ENCODE measurements at regions not wholly inside any gene's neighbourhood (a gene's known extent, or its start where the extent isn't known, plus 50 kb on each side); places are given as distances from the start of the nearest gene placed in this dataset.

- WGBS, 4 donors: 84 to 91% (median 87%) methylated on average over 6 of the region's 6 CpGs
- no peaks in the 10 kb centered on the region for H3K4me1 ChIP-seq
- H3K9me3 ChIP-seq: peaks cover 0 to 24% (median 0%) of the 10 kb centered on the region in 12 donors
- no peak for TF ChIP-seq POLR2A (IDR thresholded peaks at IDR 0.05)
- TF ChIP-seq, protein P1, sequence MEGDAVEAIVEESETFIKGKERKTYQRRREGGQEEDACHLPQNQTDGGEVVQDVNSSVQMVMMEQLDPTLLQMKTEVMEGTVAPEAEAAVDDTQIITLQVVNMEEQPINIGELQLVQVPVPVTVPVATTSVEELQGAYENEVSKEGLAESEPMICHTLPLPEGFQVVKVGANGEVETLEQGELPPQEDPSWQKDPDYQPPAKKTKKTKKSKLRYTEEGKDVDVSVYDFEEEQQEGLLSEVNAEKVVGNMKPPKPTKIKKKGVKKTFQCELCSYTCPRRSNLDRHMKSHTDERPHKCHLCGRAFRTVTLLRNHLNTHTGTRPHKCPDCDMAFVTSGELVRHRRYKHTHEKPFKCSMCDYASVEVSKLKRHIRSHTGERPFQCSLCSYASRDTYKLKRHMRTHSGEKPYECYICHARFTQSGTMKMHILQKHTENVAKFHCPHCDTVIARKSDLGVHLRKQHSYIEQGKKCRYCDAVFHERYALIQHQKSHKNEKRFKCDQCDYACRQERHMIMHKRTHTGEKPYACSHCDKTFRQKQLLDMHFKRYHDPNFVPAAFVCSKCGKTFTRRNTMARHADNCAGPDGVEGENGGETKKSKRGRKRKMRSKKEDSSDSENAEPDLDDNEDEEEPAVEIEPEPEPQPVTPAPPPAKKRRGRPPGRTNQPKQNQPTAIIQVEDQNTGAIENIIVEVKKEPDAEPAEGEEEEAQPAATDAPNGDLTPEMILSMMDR (IDR thresholded peaks at IDR 0.05): no peak
- intact Hi-C loops (cut with DNase I): no loop called here
- ATAC-seq (no peak), DNase-seq (no peak)
- H3K4me3 ChIP-seq: no peak overlapping the region
- H3K36me3 ChIP-seq: no peaks in the 10 kb centered on the region
- H3K27ac ChIP-seq: no peak overlapping the region
- peaks cover 0 to 13% (median 0%) of the 10 kb centered on the region in 9 donors for H3K27me3 ChIP-seq
Observed at GRCh38 chr7:68820321-68820720, 778.0 kb upstream of the AUTS2 start.

DNA sequence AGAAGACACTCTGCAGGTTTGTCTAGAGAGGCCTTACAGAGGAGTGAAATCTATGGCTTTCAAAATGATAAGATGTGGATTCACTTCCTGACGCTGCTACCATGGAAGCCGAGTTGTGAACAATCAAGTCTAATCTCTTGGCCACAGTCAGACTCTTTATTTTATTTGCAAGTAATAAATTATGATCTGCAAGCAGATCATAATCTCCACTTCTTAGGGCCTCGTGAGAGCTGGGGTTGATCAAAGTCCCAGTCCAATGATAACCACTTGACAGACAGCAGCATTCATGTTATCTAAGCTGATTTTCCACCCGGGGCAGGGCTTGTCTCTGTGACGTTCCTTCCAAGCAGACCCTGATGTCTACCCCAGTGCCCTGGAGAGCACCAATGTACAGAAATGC lies 776.4 kb upstream of the AUTS2 start:
- no peak overlapping the region for H3K27ac ChIP-seq
- 29 to 42% (median 35%) methylated on average over 5 of the region's 5 CpGs for WGBS, 4 donors
- intact Hi-C loops (cut with DNase I): no loop called here
- TF ChIP-seq POLR2A (IDR thresholded peaks at IDR 0.05): no peak
- TF ChIP-seq, protein P1 (IDR thresholded peaks at IDR 0.05): no peak
- H3K27me3 ChIP-seq: peaks cover 0 to 13% (median 0%) of the 10 kb centered on the region in 9 donors
- H3K9me3 ChIP-seq: peaks cover 0 to 24% (median 0%) of the 10 kb centered on the region in 12 donors
- H3K36me3 ChIP-seq: no peaks in the 10 kb centered on the region
- DNase-seq (no peak), ATAC-seq (no peak)
- H3K4me3 ChIP-seq: no peak overlapping the region
- H3K4me1 ChIP-seq: no peaks in the 10 kb centered on the region

- no peaks in the 10 kb centered on the region for H3K36me3 ChIP-seq
- H3K4me1 ChIP-seq: no peaks in the 10 kb centered on the region
- TF ChIP-seq POLR2A (IDR thresholded peaks at IDR 0.05): no peak
- TF ChIP-seq, protein P1 (IDR thresholded peaks at IDR 0.05): no peak
- intact Hi-C loops (cut with DNase I): no loop called here
- ATAC-seq (no peak), DNase-seq (no peak)
- peaks cover 0 to 8% (median 0%) of the 10 kb centered on the region in 9 donors for H3K27me3 ChIP-seq
- H3K27ac ChIP-seq: no peak overlapping the region
- H3K4me3 ChIP-seq: no peak overlapping the region
- 84 to 89% (median 87%) methylated on average over 5 of the region's 5 CpGs for WGBS, 4 donors
- peaks cover 0 to 18% (median 0%) of the 10 kb centered on the region in 12 donors for H3K9me3 ChIP-seq
Observed at GRCh38 chr7:68823996-68824780, 774.1 kb upstream of the AUTS2 start.

GRCh38 chr7:68828575-68828974 lies 769.7 kb upstream of the AUTS2 start:
- WGBS, 4 donors: 74 to 88% (median 77%) methylated on average over 11 of the region's 11 CpGs
- no peak for ATAC-seq
- no peak for TF ChIP-seq POLR2A (IDR thresholded peaks at IDR 0.05)
- TF ChIP-seq, protein P1 (IDR thresholded peaks at IDR 0.05): no peak

More at GRCh38 chr7:68828575-68828974, 769.7 kb upstream of the AUTS2 start:
- H3K9me3 ChIP-seq: peaks cover 0 to 22% (median 1%) of the 10 kb centered on the region in 12 donors
- H3K27ac ChIP-seq: no peak overlapping the region
- intact Hi-C loops (cut with DNase I): no loop called here
- H3K4me1 ChIP-seq: peaks cover 0 to 2% (median 0%) of the 10 kb centered on the region in 12 donors
- H3K27me3 ChIP-seq: peaks cover 0 to 3% (median 0%) of the 10 kb centered on the region in 9 donors
- H3K36me3 ChIP-seq: no peaks in the 10 kb centered on the region
- H3K4me3 ChIP-seq: no peak overlapping the region
- DNase-seq: no peak
